ENCODE measurements at regions not wholly inside any gene's neighbourhood (a gene's known extent, or its start where the extent isn't known, plus 50 kb on each side); places are given as distances from the start of the nearest gene placed in this dataset.

- TF ChIP-seq CTCF (IDR thresholded peaks at IDR 0.05) (no peak), USF1 (CRISPR knock-in tag; IDR thresholded peaks at IDR 0.05) (no peak), USF2 (CRISPR knock-in tag; IDR thresholded peaks at IDR 0.05) (no peak), ZNF317 (CRISPR knock-in tag; IDR thresholded peaks at IDR 0.05; ENCODE audit: borderline replicate concordance, low read depth) (no peak), NR2C2 (CRISPR knock-in tag; IDR thresholded peaks at IDR 0.05) (no peak), ZNF232 (CRISPR knock-in tag; IDR thresholded peaks at IDR 0.05) (no peak), ATF2 (CRISPR knock-in tag; IDR thresholded peaks at IDR 0.05; ENCODE audit: borderline replicate concordance, low read depth) (no peak), NR1H2 (CRISPR knock-in tag; IDR thresholded peaks at IDR 0.05) (no peak), ETV6 (CRISPR knock-in tag; IDR thresholded peaks at IDR 0.05) (no peak), NR3C1 (CRISPR knock-in tag; conservative IDR thresholded peaks at IDR 0.05; ENCODE audit: low read depth) (no peak), ZBTB43 (CRISPR knock-in tag; IDR thresholded peaks at IDR 0.05) (no peak)
- TF ChIP-seq, protein P1, sequence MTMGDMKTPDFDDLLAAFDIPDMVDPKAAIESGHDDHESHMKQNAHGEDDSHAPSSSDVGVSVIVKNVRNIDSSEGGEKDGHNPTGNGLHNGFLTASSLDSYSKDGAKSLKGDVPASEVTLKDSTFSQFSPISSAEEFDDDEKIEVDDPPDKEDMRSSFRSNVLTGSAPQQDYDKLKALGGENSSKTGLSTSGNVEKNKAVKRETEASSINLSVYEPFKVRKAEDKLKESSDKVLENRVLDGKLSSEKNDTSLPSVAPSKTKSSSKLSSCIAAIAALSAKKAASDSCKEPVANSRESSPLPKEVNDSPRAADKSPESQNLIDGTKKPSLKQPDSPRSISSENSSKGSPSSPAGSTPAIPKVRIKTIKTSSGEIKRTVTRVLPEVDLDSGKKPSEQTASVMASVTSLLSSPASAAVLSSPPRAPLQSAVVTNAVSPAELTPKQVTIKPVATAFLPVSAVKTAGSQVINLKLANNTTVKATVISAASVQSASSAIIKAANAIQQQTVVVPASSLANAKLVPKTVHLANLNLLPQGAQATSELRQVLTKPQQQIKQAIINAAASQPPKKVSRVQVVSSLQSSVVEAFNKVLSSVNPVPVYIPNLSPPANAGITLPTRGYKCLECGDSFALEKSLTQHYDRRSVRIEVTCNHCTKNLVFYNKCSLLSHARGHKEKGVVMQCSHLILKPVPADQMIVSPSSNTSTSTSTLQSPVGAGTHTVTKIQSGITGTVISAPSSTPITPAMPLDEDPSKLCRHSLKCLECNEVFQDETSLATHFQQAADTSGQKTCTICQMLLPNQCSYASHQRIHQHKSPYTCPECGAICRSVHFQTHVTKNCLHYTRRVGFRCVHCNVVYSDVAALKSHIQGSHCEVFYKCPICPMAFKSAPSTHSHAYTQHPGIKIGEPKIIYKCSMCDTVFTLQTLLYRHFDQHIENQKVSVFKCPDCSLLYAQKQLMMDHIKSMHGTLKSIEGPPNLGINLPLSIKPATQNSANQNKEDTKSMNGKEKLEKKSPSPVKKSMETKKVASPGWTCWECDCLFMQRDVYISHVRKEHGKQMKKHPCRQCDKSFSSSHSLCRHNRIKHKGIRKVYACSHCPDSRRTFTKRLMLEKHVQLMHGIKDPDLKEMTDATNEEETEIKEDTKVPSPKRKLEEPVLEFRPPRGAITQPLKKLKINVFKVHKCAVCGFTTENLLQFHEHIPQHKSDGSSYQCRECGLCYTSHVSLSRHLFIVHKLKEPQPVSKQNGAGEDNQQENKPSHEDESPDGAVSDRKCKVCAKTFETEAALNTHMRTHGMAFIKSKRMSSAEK (CRISPR knock-in tag; IDR thresholded peaks at IDR 0.05; ENCODE audit: borderline replicate concordance), result no peak
Observed at GRCh38 chr15:62777671-62778070, 264.9 kb upstream of the TPM1 start.
